Suppressor macrophage (primary cell): ENCODE measurements at regions not wholly inside any gene's neighbourhood (a gene's known extent, or its start where the extent isn't known, plus 50 kb on each side); places are given as distances from the start of the nearest gene placed in this dataset.
"Not testable (repeated sequence)": the region's sequence is repeated elsewhere in the genome, so short reads cannot be mapped to it uniquely, and the experiment has no call there.

Experiments used
- DNase-seq, 4 experiments: peaks; one replicate each; pipeline ENCODE4 v3.0.0-alpha.2; 2020 to 2022

DNA sequence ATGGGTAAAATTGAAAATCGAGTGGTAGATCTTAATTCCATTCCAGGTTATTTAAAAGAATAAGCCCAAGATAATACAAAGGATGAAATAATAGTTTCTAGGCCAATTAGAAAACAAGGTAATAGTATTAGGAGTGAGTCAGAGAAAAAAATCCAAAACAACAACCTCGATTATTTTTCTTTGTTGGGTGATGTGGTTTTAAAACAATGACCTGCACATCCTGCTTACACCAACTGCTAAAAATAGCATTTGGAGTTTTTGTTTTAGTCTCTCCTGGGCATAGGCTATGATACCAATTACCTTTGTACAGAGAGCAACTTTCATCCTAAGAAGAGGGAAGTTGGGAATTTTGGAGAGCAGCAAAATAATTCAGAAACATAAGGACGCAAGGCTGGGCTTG, 101.7 kb upstream of the MYO10 start:
- DNase-seq: no peak

DNA sequence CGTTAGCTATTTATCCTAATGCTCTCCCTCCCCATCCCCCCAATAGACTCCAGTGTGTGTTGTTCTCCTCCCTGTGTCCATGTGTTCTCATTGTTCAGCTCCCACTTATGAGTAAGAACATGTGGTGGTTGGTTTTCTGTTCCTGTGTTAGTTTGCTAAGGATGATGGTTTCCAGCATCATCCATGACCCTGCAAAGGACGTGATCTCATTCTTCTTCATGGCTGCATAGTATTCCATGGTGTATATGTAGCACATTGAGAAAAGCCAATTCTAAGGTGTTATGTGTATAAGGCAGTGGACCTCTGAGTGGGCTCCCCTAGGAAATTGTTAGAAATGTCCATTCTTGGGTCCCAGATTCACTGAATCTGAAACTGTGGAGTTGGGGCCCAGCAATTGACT, 103.1 kb upstream of the MYO10 start:
- no peak for DNase-seq

DNA sequence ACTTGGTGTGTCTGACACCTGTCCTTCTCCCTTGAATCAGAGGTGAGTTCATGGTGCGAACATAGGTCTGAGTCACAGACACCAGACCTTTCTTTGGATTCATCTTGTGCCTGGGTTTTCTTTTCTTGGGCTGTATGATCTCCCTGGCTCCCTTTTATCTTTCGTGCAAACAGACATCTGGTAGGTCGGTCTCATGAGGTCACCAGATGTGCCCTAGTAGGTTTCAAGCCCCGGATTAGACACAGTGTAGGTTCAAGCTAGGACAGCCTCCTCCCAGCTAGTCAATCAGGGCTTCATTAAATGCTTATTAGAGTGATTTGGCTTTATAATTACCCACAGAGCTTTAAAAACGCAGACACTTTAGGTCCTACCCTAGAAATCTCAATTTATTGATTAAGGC, 106.0 kb upstream of the MYO10 start:
- DNase-seq: no peak

DNA sequence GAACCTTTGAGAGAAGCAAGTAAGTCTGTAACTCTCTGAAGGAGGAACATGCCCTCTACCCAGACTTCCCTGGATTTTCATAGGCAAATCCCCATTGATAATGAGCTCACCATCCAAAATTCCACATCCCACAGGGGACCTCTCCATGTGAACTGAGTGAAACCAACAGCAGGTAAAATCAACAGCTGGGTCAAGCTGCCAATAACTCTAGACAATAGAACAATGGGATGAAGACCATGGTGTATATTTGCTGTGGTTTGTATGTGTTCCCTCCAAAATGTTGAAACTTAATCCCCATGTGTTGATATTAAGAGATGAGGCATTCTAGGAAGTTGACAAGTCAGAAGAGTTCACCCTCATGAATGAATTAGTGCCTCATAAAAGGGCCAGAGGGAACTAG, 110.2 kb upstream of the MYO10 start:
- no peak for DNase-seq

DNA sequence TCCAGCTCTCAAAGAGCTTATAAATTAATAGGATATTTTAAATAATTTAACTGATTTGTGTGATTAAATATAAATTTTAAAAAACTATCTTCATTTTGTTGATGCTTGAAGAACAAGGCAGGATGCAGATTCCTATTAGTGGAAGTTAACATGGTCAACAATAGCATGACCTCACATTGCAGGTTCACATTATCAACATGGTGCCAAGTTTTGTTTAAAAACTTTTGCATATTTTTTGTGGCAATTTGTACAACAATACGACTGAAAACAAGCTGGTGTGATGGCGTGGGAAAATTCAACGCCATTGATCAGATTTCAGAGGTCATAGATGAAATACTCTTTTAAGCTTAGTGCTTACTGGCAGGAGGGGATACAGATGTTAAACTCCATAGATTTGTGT, 114.1 kb upstream of the MYO10 start:
- no peak for DNase-seq

DNA sequence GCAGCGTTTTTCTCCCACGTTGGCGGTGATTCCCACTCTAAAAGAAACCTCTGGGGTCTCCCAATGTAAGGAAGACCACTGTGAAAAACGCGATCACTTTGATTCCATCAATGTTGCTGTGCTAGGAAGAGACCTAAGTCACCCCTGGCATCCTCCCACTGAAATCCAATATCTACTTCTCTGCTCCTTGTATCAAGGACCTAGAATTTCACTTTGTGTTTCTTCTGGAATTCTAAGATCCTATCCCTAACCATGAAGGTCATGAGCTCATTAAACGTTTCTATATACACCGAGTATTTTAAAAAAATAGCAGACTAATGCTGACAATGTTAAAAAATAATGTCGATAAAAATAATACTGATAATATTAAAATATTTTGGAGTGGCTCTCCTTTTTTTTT, 118.8 kb upstream of the MYO10 start:
- DNase-seq: no peak

DNA sequence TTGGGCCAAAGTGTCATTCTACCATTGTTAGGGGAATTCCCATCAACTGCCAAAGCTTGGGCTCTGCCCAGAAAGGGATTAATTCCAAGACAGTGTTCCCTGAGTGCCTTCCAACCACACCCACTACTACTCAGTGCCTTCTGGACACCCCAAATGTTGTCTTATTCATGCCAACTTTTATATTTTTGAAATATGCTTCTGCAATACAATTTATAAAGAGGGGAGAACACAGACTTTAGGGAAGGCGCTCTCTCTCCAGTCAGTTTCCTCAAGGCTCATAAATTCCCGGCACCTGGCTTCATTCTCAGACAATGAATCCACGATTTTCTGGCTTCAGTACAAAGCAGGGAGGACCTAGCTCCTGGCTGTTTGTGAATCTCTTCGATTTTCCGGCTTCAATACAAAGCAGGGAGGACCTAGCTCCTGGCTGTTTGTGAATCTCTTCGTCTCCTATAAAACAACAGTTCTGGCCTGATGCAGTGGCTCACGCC, 120.1 kb upstream of the MYO10 start:
- no peak for DNase-seq

DNA sequence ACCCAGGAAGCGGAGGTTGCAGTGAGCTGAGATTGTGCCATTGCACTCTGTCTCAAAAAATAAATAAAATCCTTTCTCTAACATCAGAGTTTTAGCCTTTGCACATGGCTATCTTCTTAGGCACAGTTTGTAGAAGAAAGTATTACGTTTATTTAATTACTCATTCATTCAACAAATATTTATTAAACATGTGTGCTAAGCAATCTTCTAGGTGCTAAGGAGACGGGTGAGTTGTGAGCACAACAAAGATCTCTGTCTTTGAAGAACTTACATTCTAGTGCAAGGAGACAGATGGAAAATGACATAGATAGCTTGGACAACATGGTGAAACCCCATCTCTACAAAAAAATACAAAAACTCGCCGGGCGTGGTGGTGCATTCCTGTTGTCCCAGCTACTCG, 122.3 kb upstream of the MYO10 start:
- DNase-seq: no peak

DNA sequence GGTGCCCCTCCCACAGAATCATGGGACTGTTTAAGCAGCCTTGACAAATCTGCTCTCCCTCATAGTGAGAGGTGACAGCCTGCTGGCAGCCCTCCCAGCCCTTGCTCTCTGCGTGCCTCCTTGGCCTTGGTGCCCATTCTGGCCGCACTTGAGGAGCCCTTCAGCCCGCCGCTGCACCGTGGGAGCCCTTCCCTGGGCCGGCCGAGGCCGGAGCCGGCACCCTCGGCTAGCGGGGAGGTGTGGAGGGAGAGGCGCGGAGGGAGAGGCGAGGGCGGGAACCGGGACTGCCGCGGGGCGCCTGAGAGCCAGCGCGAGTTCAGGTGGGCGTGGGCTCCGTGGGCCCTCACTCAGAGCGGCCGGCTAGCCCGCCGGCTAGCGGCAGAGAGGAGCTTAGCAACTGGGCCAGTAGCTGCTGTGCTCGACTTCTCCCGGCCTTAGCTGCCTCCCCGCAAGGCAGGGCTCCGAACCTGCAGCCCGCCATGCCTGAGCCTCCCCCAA, 125.9 kb upstream of the MYO10 start:
- no peak for DNase-seq

DNA sequence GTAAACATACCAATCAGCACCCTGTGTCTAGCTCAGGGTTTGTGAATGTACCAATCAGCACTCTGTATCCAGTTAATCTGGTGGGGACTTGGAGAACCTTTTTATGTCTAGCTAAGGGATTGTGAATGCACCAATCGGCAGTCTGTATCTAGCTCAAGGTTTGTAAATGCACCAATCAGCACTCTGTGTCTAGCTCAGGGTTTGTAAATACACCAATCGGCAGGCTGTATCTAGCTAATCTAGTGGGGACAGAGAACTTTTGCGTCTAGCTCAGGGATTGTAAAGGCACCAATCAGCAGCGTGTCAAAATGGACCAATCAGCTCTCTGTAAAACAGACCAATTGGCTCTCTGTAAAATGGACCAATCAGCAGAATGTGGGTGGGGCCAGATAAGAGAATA, 126.7 kb upstream of the MYO10 start:
- DNase-seq: not testable (repeated sequence)

DNA sequence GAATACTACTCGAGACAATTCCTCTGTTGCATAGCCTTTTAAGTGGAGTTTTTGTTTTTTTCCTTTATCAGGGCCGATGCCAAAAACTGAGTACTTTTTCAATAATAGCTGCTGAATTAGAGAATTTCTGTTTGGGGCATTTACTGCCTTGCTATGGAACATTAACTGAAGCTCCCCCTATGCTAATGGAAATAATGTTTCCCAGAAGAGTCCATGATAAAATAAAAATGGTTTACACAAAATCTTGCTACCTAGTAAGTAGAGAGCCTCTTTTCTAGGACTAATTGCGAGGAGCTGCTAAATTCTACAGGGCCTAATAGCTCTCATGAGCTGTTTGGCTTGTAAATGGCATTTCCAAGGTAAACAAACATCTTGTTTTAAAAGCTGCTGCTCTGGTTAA, 128.2 kb upstream of the MYO10 start:
- DNase-seq: no peak

DNA sequence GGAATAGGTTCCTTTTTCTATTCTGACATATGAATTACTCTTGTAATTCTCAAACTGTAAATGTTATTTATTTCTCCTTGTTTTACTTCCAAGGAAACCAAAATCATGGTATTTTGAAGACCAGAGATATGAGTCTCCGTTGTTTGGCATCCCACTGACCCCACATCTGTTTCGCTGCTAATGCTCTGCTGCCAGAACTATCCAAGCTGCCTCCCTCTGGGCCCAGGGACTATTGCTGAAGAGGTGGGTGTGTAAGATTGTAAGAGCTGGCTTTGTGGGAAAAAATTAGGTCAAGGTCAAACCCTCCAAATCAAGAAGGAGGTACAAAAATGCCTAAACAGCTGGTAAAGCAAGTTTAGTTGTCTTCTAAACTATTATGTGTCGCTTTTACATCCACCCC, 129.4 kb upstream of the MYO10 start:
- no peak for DNase-seq

DNA sequence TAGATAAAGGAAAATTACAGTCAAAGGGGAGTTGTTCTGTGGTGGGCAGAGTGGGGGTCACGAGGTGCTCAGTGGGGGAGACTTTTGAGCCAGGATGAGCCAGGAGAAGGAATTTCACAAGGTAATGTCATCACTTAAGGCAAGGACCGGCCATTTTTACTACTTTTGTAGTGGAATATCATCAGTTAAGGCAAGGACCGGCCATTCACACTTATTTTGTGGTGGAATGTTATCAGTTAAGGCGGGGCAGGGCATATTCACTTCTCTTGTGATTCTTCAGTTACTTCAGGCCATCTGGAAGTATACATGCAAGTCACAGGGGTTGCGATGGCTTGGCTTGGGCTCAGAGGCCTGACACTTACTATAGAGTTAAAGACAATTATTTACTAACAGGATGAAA, 129.9 kb upstream of the MYO10 start:
- DNase-seq: not testable (repeated sequence)

DNA sequence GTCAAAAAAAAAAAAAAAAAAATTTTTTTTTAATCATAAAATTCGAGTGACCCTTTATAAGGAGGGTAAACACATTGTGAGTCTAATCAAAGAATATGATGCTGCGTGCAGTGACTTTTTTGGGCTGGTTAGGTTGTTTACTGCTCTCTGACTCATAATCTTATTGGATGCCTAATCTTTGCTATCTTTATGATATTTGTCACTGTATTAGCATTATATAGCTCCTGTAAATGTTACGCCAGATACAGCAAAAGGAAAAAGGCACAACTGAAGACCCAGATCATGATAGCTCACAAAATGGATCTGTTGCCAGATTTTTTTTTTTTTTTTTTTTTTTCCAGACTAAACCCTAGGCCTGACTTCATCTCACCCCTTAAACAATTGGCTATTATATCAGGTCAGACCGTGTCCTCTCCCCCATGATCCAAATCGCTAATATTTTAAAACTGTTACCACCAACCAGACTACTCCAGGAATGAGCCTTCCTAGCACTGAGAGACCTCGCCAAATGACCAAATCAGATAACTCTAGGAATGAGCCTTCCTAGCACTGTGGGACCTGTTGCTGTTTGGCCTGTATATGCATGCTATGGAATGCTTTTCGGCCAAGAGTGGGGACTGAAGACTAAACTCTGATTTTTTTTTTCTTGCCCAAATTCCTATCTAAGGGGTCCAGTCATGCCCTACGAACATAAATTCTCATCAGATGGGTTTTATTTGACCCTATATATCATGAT, 131.7 kb upstream of the MYO10 start:
- no peak for DNase-seq

DNA sequence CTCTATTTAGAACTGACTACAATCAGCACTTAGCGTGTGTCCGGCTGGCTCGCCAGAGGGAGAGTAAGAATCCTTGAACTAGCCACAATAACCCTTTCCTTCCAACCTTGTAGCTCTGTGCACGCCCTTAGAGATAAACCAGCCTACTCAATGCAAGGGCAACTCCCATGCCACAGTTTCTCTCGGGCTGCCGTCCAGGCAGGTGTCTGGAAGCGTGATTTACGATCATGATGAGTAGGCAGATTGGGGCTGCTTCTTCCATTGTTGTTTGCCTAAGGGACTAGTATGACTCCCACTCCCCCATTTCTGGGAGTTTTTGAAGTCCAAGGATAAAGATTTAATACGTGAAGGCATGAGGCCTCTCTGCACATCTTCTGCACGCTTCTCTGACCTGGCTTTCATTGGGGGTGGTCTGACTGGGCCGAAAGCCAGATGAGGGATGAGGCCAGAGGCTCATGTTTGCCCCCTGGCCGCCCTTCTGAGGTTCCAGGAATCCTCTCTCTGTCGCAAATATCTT, 134.0 kb upstream of the MYO10 start:
- DNase-seq: no peak

DNA sequence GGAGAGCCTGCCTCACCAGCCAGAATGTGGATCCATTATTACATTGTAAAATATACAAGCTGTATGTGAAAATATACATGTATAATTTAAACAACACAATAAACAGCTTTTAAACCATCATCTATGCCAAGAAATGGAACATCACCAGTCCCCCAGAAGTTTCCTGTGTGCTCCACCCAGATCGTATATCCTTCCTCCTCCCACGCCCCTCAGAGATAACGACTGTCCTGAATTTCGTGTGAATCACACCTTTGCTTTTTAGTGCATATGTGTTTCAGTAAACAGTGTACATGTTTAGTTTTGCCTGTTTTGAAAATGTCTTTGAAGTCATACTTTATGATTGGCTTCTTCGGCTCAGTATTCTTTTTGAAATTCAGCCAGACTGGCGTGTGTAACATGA, 134.6 kb upstream of the MYO10 start:
- DNase-seq: no peak

DNA sequence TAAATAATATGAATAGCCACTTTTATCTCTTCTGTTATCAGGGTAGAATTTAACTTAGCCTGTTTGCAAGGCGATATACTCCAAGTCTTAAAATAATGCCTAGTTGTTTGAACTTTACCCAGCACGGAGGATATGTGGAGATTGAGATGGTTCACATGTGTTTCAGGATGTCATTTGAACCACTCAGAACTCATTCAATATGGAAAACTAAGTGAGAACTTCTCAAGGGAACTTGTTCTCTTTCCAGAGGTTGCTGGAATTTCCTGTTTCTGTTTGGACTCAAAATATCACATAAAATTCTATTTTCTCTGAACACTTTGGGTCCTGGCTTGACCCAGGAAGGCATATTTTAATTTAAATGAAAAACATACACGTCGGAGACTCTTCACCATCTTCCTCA, 139.1 kb upstream of the MYO10 start:
- DNase-seq: no peak

DNA sequence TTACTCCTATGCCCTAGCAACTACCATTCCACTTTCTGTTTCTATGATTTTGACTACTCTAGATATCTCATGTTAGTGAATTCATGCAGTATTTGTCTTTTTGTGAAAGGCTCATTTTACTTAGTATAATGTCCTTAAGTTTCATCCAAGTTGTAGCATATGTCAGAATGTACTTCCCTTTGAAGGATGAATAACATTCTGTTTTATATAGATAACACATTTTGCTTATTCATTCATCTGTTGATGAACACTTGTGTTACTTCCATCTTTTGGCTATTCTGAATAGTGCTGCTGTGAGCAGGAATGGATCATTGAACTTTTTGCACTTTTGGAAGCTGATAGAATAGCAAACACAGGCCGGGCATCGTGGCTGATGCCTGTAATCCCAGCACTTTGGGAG, 140.2 kb upstream of the MYO10 start:
- DNase-seq: no peak

DNA sequence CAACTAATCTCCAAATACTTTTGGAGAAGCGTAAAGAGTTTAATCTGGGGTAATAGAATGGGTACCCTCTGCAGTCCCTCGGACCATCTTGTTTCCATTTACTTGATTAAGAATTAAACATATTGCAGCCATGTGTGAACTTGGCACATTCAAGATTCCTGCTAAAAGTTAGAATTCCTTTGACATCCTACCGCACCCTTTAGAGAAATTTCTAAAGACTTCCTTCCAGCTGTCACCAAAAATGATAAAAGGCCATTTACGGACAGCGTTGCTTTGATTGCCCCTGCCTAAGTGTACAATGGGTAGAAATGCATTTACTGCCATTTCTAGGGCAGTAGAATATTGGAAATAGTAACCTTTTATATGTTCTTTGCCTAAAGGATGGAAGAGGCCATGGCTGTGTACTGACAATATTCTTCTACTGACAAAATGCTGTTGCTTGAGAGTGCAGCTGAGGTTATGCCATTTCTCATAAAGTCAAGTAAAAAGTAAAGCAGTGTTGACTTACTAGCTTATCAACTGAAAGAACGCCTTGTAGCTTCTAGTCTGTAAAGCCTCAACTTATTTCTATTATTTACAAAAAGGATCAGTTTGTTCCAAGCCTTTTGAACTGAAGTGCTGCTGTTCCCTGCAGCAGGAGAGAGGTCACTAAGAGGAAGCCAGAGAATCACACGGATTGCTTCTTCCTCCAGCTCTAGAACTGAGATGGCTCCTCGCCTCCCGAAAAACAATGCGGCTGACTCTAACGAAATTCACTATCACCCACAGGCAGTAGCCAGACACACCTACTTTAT, 139.8 kb upstream of the BASP1 start:
- no peak for DNase-seq

DNA sequence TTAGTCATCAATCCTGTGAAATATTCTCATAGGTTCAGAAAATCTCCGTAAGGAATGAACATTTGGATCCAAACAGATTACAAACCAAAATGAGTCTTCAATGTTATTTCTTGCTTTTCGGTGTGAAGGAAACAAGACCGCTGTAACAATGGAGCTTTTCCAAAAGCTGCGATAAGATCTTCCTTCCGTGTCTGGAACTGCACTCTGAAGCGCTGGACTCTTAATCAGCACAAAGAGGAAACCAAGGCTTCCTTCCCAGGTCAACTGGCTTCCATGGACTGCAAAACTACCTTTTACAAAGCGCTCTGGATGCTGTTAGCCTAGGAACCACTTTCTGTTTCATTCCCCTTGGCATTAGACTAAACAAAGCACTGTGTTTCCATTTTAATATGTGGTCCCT, 137.9 kb upstream of the BASP1 start:
- no peak for DNase-seq

DNA sequence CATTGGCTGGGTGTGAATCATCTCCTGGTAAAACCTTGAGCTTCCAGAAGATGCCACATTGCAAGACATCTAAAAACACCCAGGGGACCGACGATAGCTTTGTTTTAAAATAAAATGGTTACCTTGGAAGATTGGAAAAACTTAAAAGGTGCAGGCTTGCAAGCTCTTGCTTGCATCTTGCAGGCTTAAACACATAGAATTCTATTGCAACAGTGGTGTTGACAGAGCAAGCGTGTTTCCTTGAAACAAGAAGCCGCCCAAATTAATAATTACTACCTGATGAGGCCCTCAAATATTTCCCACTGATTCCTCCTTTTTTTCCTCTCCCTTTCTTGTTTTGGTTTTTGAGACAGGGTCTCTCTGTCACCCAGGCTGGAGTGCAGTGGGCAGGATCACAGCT, 137.1 kb upstream of the BASP1 start:
- DNase-seq: no peak

DNA sequence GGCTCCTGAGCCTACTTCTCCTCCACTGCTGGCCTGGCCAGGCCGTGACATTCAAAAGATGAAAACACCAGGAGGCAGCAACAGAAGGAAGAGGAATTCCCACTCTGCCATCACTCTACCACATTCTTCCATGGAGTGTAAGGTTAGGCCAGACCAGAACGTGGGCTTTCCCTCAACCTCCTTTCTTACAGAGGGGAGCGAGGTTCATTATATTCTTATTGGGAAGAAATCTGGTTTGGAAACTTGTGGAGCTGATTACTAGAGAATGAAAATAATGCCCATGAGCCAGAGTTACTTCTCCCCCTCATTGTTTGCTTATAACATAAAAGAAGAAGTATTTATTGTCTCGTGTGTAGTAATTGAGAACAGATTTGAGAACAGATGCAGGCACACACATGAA, 136.3 kb upstream of the BASP1 start:
- DNase-seq: no peak

DNA sequence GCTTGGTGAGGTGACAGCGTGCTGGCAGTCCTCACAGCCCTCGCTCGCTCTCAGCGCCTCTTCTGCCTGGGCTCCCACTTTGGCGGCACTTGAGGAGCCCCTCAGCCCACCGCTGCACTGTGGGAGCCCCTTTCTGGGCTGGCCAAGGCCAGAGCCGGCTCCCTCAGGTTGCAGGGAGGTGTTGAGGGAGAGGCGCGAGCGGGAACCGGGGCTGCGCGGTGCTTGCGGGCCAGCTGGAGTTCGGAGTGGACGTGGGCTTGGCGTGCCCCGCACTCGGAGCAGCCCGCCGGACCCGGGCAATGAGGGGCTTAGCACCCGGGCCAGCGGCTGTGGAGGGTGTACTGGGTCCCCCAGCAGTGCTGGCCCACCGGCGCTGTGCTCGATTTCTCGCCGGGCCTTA, 134.2 kb upstream of the BASP1 start:
- not testable (repeated sequence) for DNase-seq

DNA sequence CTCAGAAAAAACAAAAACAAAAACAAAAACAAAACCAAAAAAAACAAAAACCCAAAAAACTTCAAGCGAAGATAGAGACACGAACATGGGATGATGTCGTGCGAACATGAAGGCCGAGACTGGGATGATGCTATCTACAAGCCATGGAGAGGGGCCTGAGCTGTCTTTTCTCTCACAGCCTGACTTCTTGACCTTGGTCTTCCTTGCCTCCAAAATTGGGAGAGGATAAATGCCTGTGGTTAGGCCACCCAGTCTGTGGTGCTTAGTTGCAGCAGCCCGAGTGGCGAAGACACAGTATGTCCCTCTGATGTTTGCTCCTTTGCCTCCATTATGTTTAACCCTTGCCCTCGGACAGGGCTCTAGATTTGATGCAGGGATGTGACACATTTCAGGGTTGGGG, 130.4 kb upstream of the BASP1 start:
- no peak for DNase-seq
